Vagina (tissue), 2 donors: ENCODE measurements at regions not wholly inside any gene's neighbourhood (a gene's known extent, or its start where the extent isn't known, plus 50 kb on each side); places are given as distances from the start of the nearest gene placed in this dataset.

Experiments
- DNase-seq, 2 donors: peaks; one replicate each; pipeline ENCODE4 v3.0.0-alpha.2; 2017; ENCODE audit errors: extremely low spot score in 2 of 2
- H3K27ac ChIP-seq: fragments of 200-600 bp; sonication (generic); one replicate; pipeline ENCODE4 v1.5.1; 2019
- H3K27me3 ChIP-seq: fragments of 200-600 bp; sonication (generic); one replicate; pipeline ENCODE4 v1.5.1; 2019
- H3K36me3 ChIP-seq, 2 donors: fragments of 200-600 bp; sonication (generic); one replicate each; pipeline ENCODE4 v1.5.1; 2017 to 2019
- H3K4me1 ChIP-seq: fragments of 200-600 bp; sonication (generic); one replicate; pipeline ENCODE4 v1.5.1; 2019
- H3K4me3 ChIP-seq, 2 donors: fragments of 200-600 bp; sonication (generic); 1 replicate in 1 of 2; 2 replicates in 1 of 2; pipeline ENCODE4 v1.5.1; 2016 to 2019
- H3K9me3 ChIP-seq: fragments of 200-600 bp; sonication (generic); one replicate; pipeline ENCODE4 v1.5.1; 2019
- CTCF ChIP-seq, 3 experiments: fragments of 450-650 bp in 2 of 3; fragments of 200-600 bp in 1 of 3; sonication (generic) in 1 of 3; IDR thresholded peaks; one replicate each; pipeline ENCODE4 v1.5.1; 2017 to 2019; ENCODE audit warnings: antibody characterized with exemption in 3 of 3, mild to moderate bottlenecking in 2 of 3, moderate library complexity in 2 of 3
- POLR2A ChIP-seq, 2 donors: fragments of 450-650 bp; IDR thresholded peaks; one replicate each; pipeline ENCODE4 v1.6.1; 2017; ENCODE audit warnings: antibody characterized with exemption in 2 of 2, mild to moderate bottlenecking in 2 of 2, moderate library complexity in 2 of 2
- POLR2AphosphoS5 ChIP-seq, 2 donors: sonication (generic); formaldehyde crosslinking; IDR thresholded peaks; one replicate each; pipeline ENCODE4 v1.9.0; 2017; ENCODE audit warnings: antibody characterized with exemption in 2 of 2, mild to moderate bottlenecking in 2 of 2, low read depth in 1 of 2; ENCODE audit not compliant: insufficient read depth in 1 of 2
- intact Hi-C: fragments of 100-400 bp; cut with DNase I; formaldehyde crosslinking; loops from one replicate; pipeline ENCODE4 v1.15.1; 2023

- Histone ChIP-seq H3K4me1 (no peaks in the 10 kb centered on the region), H3K9me3 (no peaks in the 10 kb centered on the region), H3K36me3 (no peaks in the 10 kb centered on the region), H3K4me3 (no peak overlapping the region), H3K27me3 (no peaks in the 10 kb centered on the region), H3K27ac (no peak overlapping the region)
- intact Hi-C loops: no loop called here
- DNase-seq: no peak
- TF ChIP-seq POLR2AphosphoS5 (IDR thresholded peaks at IDR 0.05; ENCODE audit: insufficient read depth in 1 of 2, low read depth in 1 of 2) (no peak), CTCF (IDR thresholded peaks at IDR 0.05) (no peak), POLR2A (IDR thresholded peaks at IDR 0.05) (no peak)
Observed at GRCh38 chr7:69452797-69453196, 145.5 kb upstream of the AUTS2 start.

- Histone ChIP-seq H3K9me3 (no peaks in the 10 kb centered on the region), H3K4me1 (no peaks in the 10 kb centered on the region), H3K4me3 (no peak overlapping the region), H3K27me3 (no peaks in the 10 kb centered on the region), H3K27ac (no peak overlapping the region), H3K36me3 (no peaks in the 10 kb centered on the region)
- no peak for DNase-seq
- TF ChIP-seq CTCF (IDR thresholded peaks at IDR 0.05) (no peak), POLR2A (IDR thresholded peaks at IDR 0.05) (no peak), POLR2AphosphoS5 (IDR thresholded peaks at IDR 0.05; ENCODE audit: insufficient read depth in 1 of 2, low read depth in 1 of 2) (no peak)
- intact Hi-C loops: no loop called here
Observed at GRCh38 chr7:69457595-69458504, 140.4 kb upstream of the AUTS2 start.

GRCh38 chr7:69464035-69464434 lies 134.2 kb upstream of the AUTS2 start:
- Histone ChIP-seq H3K9me3 (no peaks in the 10 kb centered on the region), H3K27ac (no peak overlapping the region), H3K4me3 (no peak overlapping the region), H3K4me1 (no peaks in the 10 kb centered on the region), H3K36me3 (no peaks in the 10 kb centered on the region), H3K27me3 (no peaks in the 10 kb centered on the region)
- intact Hi-C loops: no loop called here
- no peak for DNase-seq
- TF ChIP-seq POLR2A (IDR thresholded peaks at IDR 0.05): no peak
- TF ChIP-seq CTCF (IDR thresholded peaks at IDR 0.05): no peak
- no peak for TF ChIP-seq POLR2AphosphoS5 (IDR thresholded peaks at IDR 0.05; ENCODE audit: insufficient read depth in 1 of 2, low read depth in 1 of 2)

GRCh38 chr7:69465262-69465661 lies 133.0 kb upstream of the AUTS2 start:
- TF ChIP-seq POLR2A (IDR thresholded peaks at IDR 0.05) (no peak), POLR2AphosphoS5 (IDR thresholded peaks at IDR 0.05; ENCODE audit: insufficient read depth in 1 of 2, low read depth in 1 of 2) (no peak), CTCF (IDR thresholded peaks at IDR 0.05) (no peak)
- Histone ChIP-seq H3K36me3 (no peaks in the 10 kb centered on the region), H3K4me1 (no peaks in the 10 kb centered on the region), H3K27me3 (no peaks in the 10 kb centered on the region), H3K4me3 (no peak overlapping the region), H3K27ac (no peak overlapping the region), H3K9me3 (no peaks in the 10 kb centered on the region)
- intact Hi-C loops: no loop called here
- no peak for DNase-seq

GRCh38 chr7:69467826-69468225 lies 130.4 kb upstream of the AUTS2 start:
- Histone ChIP-seq H3K27ac (no peak overlapping the region), H3K4me1 (no peaks in the 10 kb centered on the region), H3K4me3 (no peak overlapping the region), H3K27me3 (no peaks in the 10 kb centered on the region), H3K36me3 (no peaks in the 10 kb centered on the region), H3K9me3 (no peaks in the 10 kb centered on the region)
- intact Hi-C loops: no loop called here
- TF ChIP-seq POLR2A (IDR thresholded peaks at IDR 0.05) (no peak), CTCF (IDR thresholded peaks at IDR 0.05) (no peak), POLR2AphosphoS5 (IDR thresholded peaks at IDR 0.05; ENCODE audit: insufficient read depth in 1 of 2, low read depth in 1 of 2) (no peak)
- no peak for DNase-seq
